Neural progenitor cell (in vitro differentiated cells): ENCODE measurements at regions not wholly inside any gene's neighbourhood (a gene's known extent, or its start where the extent isn't known, plus 50 kb on each side); places are given as distances from the start of the nearest gene placed in this dataset.

ENCODE experiments used
- DNase-seq: peaks from one replicate; pipeline ENCODE4 v3.0.0-alpha.2; 2016; ENCODE audit warnings: low spot score
- H2AFZ ChIP-seq: fragments of 200-600 bp; sonication (generic); replicated peaks from 2 replicates; pipeline ENCODE4 v1.6.1; 2016; ENCODE audit warnings: antibody characterized with exemption
- H3F3A ChIP-seq: fragments of 200-600 bp; sonication (generic); 2 replicates; pipeline ENCODE4 v1.6.1; 2016; ENCODE audit warnings: antibody characterized with exemption, low read depth
- H3K27ac ChIP-seq: fragments of 200-600 bp; sonication (generic); 2 replicates; pipeline ENCODE4 v1.5.1; 2016; ENCODE audit warnings: mild to moderate bottlenecking
- H3K27me3 ChIP-seq: fragments of 200-600 bp; sonication (generic); 2 replicates; pipeline ENCODE4 v1.6.1; 2016; ENCODE audit warnings: mild to moderate bottlenecking, moderate library complexity
- H3K36me3 ChIP-seq: fragments of 200-600 bp; sonication (generic); 2 replicates; pipeline ENCODE4 v1.5.1; 2016
- H3K4me1 ChIP-seq: fragments of 200-600 bp; sonication (generic); 2 replicates; pipeline ENCODE4 v1.6.1; 2016; ENCODE audit warnings: mixed run types
- H3K4me2 ChIP-seq: fragments of 200-600 bp; sonication (generic); 2 replicates; pipeline ENCODE4 v1.6.1; 2016
- H3K4me3 ChIP-seq: fragments of 200-600 bp; sonication (generic); 2 replicates; pipeline ENCODE4 v1.5.1; 2016
- H3K79me2 ChIP-seq: fragments of 200-600 bp; sonication (generic); 2 replicates; pipeline ENCODE4 v1.6.1; 2016; ENCODE audit warnings: low read depth
- H3K9ac ChIP-seq: fragments of 200-600 bp; sonication (generic); 2 replicates; pipeline ENCODE4 v1.6.1; 2016
- H3K9me3 ChIP-seq: fragments of 200-600 bp; sonication (generic); 2 replicates; pipeline ENCODE4 v1.5.1; 2016; ENCODE audit warnings: low read depth
- H4K20me1 ChIP-seq: fragments of 200-600 bp; sonication (generic); 2 replicates; pipeline ENCODE4 v1.6.1; 2016; ENCODE audit warnings: low read depth
- H3K27ac Mint-ChIP-seq: 3 replicates; pipeline ENCODE4 v1.8.0; 2021; ENCODE audit warnings: mixed read lengths
- H3K27me3 Mint-ChIP-seq: 2 replicates; pipeline ENCODE4 v1.8.0; 2022; ENCODE audit warnings: low read depth, mild to moderate bottlenecking, inconsistent platforms, moderate library complexity, mixed read lengths; ENCODE audit not compliant: insufficient read depth
- H3K36me3 Mint-ChIP-seq: 3 replicates; pipeline ENCODE4 v1.8.0; 2021; ENCODE audit warnings: mixed read lengths
- H3K4me1 Mint-ChIP-seq: 3 replicates; pipeline ENCODE4 v1.8.0; 2021; ENCODE audit warnings: mixed read lengths
- H3K4me3 Mint-ChIP-seq: 3 replicates; pipeline ENCODE4 v1.8.0; 2021; ENCODE audit warnings: mild to moderate bottlenecking, moderate library complexity, mixed read lengths
- H3K9me3 Mint-ChIP-seq: 3 replicates; pipeline ENCODE4 v1.8.0; 2020; ENCODE audit warnings: mixed read lengths
- EZH2 ChIP-seq: fragments of 200-600 bp; sonication (generic); IDR thresholded peaks from 2 replicates; pipeline ENCODE4 v1.6.1; 2017; ENCODE audit warnings: antibody characterized with exemption, mild to moderate bottlenecking, moderate library complexity
- EZH2phosphoT487 ChIP-seq: fragments of 200-600 bp; sonication (generic); IDR thresholded peaks from 2 replicates; pipeline ENCODE4 v1.6.1; 2017; ENCODE audit warnings: antibody characterized with exemption
- TF ChIP-seq, protein P1 (sequence below): fragments of 200-600 bp; sonication (generic); IDR thresholded peaks from 2 replicates; pipeline ENCODE4 v1.5.1; 2017; ENCODE audit warnings: antibody characterized with exemption, mild to moderate bottlenecking

DNA sequence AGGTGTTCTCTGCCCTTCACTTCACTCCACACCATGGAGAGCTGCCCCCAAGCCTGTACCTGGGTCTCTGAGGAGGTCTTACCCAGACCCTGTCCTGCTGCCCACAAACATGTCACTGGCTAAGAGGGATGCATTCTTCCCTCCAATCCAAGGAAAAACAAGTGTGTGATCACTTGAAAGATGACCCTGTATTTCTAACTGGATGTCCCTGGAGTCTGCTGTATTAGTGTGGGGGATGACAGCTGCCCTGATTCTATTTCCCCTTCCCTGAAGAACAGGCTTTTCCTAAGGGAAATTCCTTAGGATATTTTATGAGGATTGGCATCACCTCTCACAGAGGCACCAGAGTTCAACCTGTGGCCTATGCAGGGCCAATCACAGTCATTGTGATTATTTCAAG lies 55.0 kb upstream of the GATA2 start:
- Histone ChIP-seq H3K4me1 (no peaks in the 10 kb centered on the region), H3K9ac (no peak overlapping the region), H2AFZ (no peak overlapping the region), H3K36me3 (no peaks in the 10 kb centered on the region), H4K20me1 (no peaks in the 10 kb centered on the region), H3K9me3 (peaks cover 8% of the 10 kb centered on the region), H3K4me3 (no peak overlapping the region), H3K4me2 (no peak overlapping the region), H3F3A (peaks cover 21% of the 10 kb centered on the region), H3K27me3 (no peaks in the 10 kb centered on the region), H3K79me2 (no peaks in the 10 kb centered on the region), H3K27ac (no peak overlapping the region)
- no peak for DNase-seq
- Mint-ChIP-seq H3K4me3 (no peak overlapping the region), H3K27ac (no peak overlapping the region), H3K4me1 (peaks cover 10% of the 10 kb centered on the region), H3K27me3 (no peaks in the 10 kb centered on the region), H3K36me3 (no peaks in the 10 kb centered on the region), H3K9me3 (peaks cover 6% of the 10 kb centered on the region)
- TF ChIP-seq EZH2phosphoT487, result no peak
- no peak for TF ChIP-seq EZH2
- TF ChIP-seq, protein P1, sequence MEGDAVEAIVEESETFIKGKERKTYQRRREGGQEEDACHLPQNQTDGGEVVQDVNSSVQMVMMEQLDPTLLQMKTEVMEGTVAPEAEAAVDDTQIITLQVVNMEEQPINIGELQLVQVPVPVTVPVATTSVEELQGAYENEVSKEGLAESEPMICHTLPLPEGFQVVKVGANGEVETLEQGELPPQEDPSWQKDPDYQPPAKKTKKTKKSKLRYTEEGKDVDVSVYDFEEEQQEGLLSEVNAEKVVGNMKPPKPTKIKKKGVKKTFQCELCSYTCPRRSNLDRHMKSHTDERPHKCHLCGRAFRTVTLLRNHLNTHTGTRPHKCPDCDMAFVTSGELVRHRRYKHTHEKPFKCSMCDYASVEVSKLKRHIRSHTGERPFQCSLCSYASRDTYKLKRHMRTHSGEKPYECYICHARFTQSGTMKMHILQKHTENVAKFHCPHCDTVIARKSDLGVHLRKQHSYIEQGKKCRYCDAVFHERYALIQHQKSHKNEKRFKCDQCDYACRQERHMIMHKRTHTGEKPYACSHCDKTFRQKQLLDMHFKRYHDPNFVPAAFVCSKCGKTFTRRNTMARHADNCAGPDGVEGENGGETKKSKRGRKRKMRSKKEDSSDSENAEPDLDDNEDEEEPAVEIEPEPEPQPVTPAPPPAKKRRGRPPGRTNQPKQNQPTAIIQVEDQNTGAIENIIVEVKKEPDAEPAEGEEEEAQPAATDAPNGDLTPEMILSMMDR, result no peak

DNA sequence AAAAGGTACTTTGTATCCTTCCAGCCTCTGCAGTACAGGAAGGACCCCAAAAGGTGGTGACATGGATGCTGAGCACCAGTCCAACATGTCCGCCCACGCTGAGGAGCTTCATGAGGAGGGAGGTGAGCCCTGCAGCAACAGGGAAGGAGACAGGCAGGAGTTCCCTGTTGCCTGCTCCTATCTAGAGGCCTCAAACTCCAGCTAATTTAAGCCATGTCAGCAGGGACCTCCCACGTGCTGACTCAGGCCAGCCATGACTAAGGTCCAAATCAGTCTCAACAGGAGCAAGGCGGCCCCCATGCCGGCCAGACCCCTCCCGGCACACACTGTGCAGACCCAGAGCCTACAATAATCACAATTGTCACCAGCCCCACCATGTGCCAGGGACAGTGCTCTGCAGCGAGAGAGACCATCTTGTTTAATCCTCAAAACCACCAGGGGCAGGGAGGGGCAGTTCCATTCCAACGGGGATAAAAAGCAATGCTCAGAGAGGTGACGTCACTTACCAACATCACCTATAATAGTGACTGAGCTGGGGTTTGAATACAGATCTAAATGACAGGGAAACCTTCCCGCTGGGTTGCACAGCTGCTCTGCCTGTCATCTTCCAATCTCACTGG lies 54.5 kb upstream of the GATA2 start:
- H3K4me3 ChIP-seq, result no peak overlapping the region
- H3K9ac ChIP-seq, result no peak overlapping the region
- H2AFZ ChIP-seq, result no peak overlapping the region
- no peaks in the 10 kb centered on the region for H3K27me3 ChIP-seq
- no peak overlapping the region for H3K27ac Mint-ChIP-seq
- peaks cover 25% of the 10 kb centered on the region for H3F3A ChIP-seq
- peaks cover 8% of the 10 kb centered on the region for H3K9me3 ChIP-seq
- H3K4me1 ChIP-seq, result peaks cover 5% of the 10 kb centered on the region
- no peaks in the 10 kb centered on the region for H3K36me3 Mint-ChIP-seq
- TF ChIP-seq EZH2phosphoT487 (no peak), EZH2 (no peak)
- TF ChIP-seq, protein P1, result no peak
- DNase-seq, result no peak
- H3K79me2 ChIP-seq, result no peaks in the 10 kb centered on the region
- H3K36me3 ChIP-seq, result no peaks in the 10 kb centered on the region
- H3K27ac ChIP-seq, result no peak overlapping the region
- H4K20me1 ChIP-seq, result no peaks in the 10 kb centered on the region
- peaks cover 10% of the 10 kb centered on the region for H3K4me1 Mint-ChIP-seq
- no peaks in the 10 kb centered on the region for H3K27me3 Mint-ChIP-seq
- H3K4me2 ChIP-seq, result no peak overlapping the region
- H3K9me3 Mint-ChIP-seq, result peaks cover 6% of the 10 kb centered on the region
- H3K4me3 Mint-ChIP-seq, result no peak overlapping the region

DNA sequence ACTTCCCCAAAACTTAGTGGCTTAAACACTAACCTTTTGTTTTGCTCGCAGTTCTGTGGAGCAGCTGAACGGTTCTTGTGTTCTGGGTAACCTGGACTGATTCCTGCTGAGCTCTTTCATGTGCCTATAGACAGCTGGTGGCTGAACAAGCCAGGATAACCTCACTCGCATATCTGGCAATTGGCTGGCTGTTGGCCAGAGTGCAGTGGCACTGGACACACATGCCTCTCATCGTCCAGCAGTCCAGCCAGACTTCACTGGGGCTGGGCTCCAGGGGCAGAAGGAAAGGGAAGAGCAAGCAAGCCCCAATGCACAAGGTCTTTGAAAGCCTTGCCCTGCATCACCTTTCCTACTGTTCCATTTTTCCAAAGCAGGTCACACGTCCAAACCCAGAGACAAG lies 53.6 kb upstream of the GATA2 start:
- no peak for TF ChIP-seq EZH2
- no peak for TF ChIP-seq EZH2phosphoT487
- TF ChIP-seq, protein P1, result no peak
- no peak overlapping the region for H3K27ac Mint-ChIP-seq

More for the DNA sequence above, 53.6 kb upstream of the GATA2 start:
- H3K27me3 Mint-ChIP-seq, result no peaks in the 10 kb centered on the region
- H3K4me1 ChIP-seq, result peaks cover 5% of the 10 kb centered on the region
- no peak overlapping the region for H3K9ac ChIP-seq
- peaks cover 8% of the 10 kb centered on the region for H3K9me3 Mint-ChIP-seq
- peaks cover 25% of the 10 kb centered on the region for H3F3A ChIP-seq
- no peak for DNase-seq
- no peaks in the 10 kb centered on the region for H3K27me3 ChIP-seq
- no peak overlapping the region for H3K27ac ChIP-seq
- H3K4me3 ChIP-seq, result no peak overlapping the region
- H3K36me3 ChIP-seq, result no peaks in the 10 kb centered on the region
- H3K9me3 ChIP-seq, result peaks cover 8% of the 10 kb centered on the region
- H3K79me2 ChIP-seq, result no peaks in the 10 kb centered on the region
- H3K4me3 Mint-ChIP-seq, result no peak overlapping the region
- H2AFZ ChIP-seq, result no peak overlapping the region
- no peaks in the 10 kb centered on the region for H4K20me1 ChIP-seq
- H3K4me1 Mint-ChIP-seq, result peaks cover 10% of the 10 kb centered on the region
- H3K4me2 ChIP-seq, result no peak overlapping the region
- no peaks in the 10 kb centered on the region for H3K36me3 Mint-ChIP-seq
